HG03354 (cell line): ENCODE measurements at regions not wholly inside any gene's neighbourhood (a gene's known extent, or its start where the extent isn't known, plus 50 kb on each side); places are given as distances from the start of the nearest gene placed in this dataset.
A peak's percentile ranks its signal among the peaks of the same experiment; 100 is the strongest.

Experiments used
- ATAC-seq: cut with Tn5 transposase; IDR thresholded peaks from one replicate; pipeline ENCODE4 v1.9.1; 2021; ENCODE audit warnings: mild to moderate bottlenecking; ENCODE audit not compliant: unreplicated experiment, poor library complexity, severe bottlenecking

GRCh38 chr2:155379494-155379893 is 681.0 kb downstream of the KCNJ3 start:
- ATAC-seq: no peak

- ATAC-seq: no peak
Measured at GRCh38 chr2:155377931-155378444, 679.5 kb downstream of the KCNJ3 start.

- peak; percentile 45 for ATAC-seq
Measured at GRCh38 chr2:155377266-155377680, 678.8 kb downstream of the KCNJ3 start.

- ATAC-seq: no peak
Measured at GRCh38 chr2:155372969-155373368, 674.5 kb downstream of the KCNJ3 start.

DNA sequence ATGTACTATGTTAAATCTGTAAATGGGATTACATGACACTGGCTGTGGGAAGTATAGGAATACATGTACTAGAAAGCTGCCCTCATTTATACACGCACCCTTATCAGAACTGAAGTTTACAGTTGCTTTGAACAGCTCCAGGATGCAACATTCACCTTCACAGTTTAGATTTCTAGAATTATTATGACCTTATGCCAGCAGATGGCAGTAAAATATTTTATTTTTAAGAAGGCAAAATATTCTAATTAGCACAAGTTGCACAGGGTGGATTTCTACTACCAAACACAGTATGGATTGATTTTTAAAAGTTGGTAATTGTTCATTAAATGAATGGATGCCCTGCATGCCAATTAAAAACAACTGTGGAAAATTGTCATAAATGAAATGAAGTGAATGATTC is 670.4 kb downstream of the KCNJ3 start:
- peak; percentile 56 for ATAC-seq

DNA sequence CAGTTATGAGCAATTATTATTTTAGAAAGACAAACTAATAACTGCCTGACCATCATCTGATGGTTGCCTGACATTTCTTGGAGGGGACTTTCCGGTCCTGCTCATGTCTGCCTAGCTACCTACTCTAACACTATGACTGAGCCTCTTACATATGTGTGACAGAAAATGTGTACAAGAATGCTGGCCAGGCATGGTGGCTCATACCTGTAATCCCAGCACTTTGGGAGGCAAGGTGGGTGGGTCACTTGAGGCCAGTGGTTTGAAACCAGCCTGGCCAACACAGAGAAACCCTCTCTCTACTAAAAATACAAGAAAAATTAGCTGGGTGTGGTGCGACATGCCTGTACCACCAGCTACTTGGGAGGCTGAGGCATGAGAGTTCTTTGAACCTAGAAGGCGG is 666.3 kb downstream of the KCNJ3 start:
- no peak for ATAC-seq

GRCh38 chr2:155363349-155363888 is 664.9 kb downstream of the KCNJ3 start:
- no peak for ATAC-seq

GRCh38 chr2:155357172-155357571 is 658.7 kb downstream of the KCNJ3 start:
- no peak for ATAC-seq

- no peak for ATAC-seq
Measured at GRCh38 chr2:155356250-155356649, 657.8 kb downstream of the KCNJ3 start.

DNA sequence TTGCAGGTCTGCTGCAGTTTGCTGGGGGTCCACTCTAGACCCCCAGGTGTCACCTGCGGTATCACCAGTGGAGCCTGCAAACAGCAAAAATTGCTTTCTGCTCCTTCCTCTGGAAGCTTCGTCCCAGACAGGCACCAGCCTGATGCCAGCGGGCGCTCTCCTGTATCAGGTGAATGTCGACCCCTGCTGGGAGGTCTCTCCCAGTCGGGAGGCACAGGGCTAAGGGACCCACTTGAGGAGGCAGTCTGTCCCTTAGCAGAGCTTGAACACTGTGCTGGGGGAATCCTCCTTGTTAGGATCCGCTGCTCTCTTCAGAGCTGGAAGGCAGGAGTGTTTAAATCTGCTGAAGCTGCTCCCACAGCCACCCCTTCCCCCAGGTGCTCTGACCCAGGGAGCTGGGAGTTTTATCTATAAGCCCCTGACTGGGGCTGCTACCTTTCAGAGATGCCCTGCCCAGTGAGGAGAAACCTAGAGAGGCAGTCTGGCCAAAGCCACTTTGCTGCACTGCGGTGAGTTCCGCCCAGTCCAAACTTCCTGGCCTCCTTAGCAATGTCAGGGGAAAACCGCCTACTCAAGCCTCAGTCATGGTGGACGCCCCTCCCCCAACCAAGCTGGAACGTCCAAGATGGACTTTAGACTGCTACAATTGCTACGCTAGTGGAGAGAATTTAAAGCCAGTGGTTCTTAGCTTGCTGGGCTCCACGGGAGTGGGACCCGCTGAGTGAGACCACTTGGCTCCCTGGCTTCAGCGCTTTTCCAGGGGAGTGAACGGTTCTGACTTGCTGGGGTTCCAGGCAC is 652.5 kb downstream of the KCNJ3 start:
- ATAC-seq: no peak

GRCh38 chr2:155332016-155332415 is 633.5 kb downstream of the KCNJ3 start:
- no peak for ATAC-seq

- no peak for ATAC-seq
Measured at GRCh38 chr2:155320236-155320635, 621.7 kb downstream of the KCNJ3 start.

- ATAC-seq: no peak
Measured at GRCh38 chr2:155318710-155319109, 620.2 kb downstream of the KCNJ3 start.

DNA sequence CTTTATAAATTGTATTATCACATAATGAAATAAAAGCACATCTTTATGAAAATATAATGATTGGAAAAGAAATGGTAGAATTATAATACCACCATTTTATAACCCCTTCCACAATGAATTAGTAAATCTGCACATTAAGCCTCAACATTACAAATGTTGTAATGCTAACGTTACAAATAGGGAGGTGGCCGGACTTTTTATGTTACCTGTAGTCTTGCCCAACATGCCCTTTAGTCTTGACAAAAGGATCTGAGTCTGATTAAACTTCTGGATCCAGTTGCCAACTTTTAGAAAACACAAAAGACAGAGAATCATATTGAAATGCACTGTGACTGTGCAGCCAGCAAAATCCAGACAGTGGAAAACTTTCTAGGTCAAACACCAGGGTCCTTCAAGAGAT is 617.3 kb downstream of the KCNJ3 start:
- ATAC-seq: no peak

GRCh38 chr2:155310589-155310988 is 612.1 kb downstream of the KCNJ3 start:
- peak; percentile 47 for ATAC-seq

- no peak for ATAC-seq
Measured at GRCh38 chr2:155309483-155309882, 611.0 kb downstream of the KCNJ3 start.

- ATAC-seq: no peak
Measured at GRCh38 chr2:155308367-155309009, 610.0 kb downstream of the KCNJ3 start.

GRCh38 chr2:155301221-155301620 is 602.7 kb downstream of the KCNJ3 start:
- ATAC-seq: no peak

DNA sequence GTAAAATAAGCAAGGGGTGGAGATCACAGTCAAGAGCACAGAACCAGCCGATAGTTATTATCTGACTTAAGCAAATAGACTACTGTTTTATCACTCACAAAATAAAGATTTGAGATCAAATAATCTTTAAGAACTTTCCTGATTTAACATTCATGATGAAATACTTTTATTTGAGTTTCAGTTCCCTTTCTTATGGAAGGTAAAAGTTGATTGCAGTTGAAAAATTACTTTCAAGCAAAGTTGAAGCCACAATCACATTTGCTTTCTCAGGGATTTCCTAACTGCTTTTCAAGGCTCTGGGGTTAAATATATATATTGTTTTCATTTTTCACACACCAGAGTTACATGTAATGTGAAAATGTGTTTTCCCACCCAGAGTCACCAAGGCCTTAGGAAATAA is 599.5 kb downstream of the KCNJ3 start:
- ATAC-seq: no peak

DNA sequence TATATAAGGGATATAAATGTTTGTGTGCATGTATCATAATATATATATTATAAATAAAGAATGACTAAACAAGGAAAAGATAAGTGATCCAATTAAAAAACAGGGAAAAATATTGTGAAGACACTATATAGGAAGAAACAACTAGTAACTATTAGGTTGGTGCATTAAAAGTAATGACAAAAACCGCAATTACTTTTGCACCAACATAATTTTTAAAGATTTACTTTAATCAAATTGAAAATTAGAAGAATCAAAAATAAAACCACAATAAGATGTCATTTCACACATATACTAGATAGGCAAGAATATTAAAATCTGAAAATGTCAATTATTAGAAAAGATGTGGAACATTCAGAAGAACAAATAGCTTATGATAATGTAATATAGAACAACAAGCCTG is 595.9 kb downstream of the KCNJ3 start:
- ATAC-seq: no peak

DNA sequence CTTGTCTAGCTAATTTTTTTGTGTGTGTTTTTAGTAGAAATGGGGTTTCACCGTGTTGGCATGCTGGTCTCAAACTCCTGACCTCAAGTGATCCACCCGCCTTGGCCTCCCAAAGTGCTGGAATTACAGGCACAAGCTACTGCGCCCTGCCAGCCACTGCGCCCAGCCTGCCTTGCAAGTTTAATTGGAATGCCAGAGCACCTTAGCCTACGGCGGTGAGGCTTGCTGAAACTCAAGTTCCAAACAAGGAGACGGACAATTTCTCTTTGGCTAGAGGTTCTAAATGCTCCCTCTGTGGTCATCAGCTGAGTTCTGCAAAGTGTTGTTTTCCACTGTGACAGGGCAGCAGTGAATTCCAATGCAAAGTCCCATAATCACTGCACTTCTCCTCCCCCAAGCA is 583.4 kb downstream of the KCNJ3 start:
- ATAC-seq: no peak
